ENCODE measurements at regions not wholly inside any gene's neighbourhood (a gene's known extent, or its start where the extent isn't known, plus 50 kb on each side); places are given as distances from the start of the nearest gene placed in this dataset.
"Not testable (repeated sequence)": the region's sequence is repeated elsewhere in the genome, so short reads cannot be mapped to it uniquely, and the experiment has no call there.

- Histone ChIP-seq H3K36me3 (replicated peaks; ENCODE audit: control insufficient read depth, insufficient read depth, low read length) (no peaks in the 10 kb centered on the region), H3K27me3 (ENCODE audit: control insufficient read depth, insufficient read depth, low read length) (no peaks in the 10 kb centered on the region), H3K4me3 (ENCODE audit: insufficient read depth, low read depth, low read length) (no peak overlapping the region)
- no peak for DNase-seq
These were observed 60.2 kb upstream of the LRRC4C start for GRCh38 chr11:41519696-41520095.

GRCh38 chr11:41522391-41522790 is 62.9 kb upstream of the LRRC4C start:
- no peak overlapping the region for H3K4me3 ChIP-seq (ENCODE audit: insufficient read depth, low read depth, low read length)
- no peaks in the 10 kb centered on the region for H3K27me3 ChIP-seq (ENCODE audit: control insufficient read depth, insufficient read depth, low read length)
- no peaks in the 10 kb centered on the region for H3K36me3 ChIP-seq (replicated peaks; ENCODE audit: control insufficient read depth, insufficient read depth, low read length)
- no peak for DNase-seq

- Histone ChIP-seq H3K27me3 (ENCODE audit: control insufficient read depth, insufficient read depth, low read length) (no peaks in the 10 kb centered on the region), H3K4me3 (ENCODE audit: insufficient read depth, low read depth, low read length) (no peak overlapping the region), H3K36me3 (replicated peaks; ENCODE audit: control insufficient read depth, insufficient read depth, low read length) (no peaks in the 10 kb centered on the region)
- peak; percentile 9 for DNase-seq
These were observed 63.6 kb upstream of the LRRC4C start for GRCh38 chr11:41522899-41523672.

- no peak for DNase-seq
- Histone ChIP-seq H3K27me3 (ENCODE audit: control insufficient read depth, insufficient read depth, low read length) (no peaks in the 10 kb centered on the region), H3K4me3 (ENCODE audit: insufficient read depth, low read depth, low read length) (no peak overlapping the region), H3K36me3 (replicated peaks; ENCODE audit: control insufficient read depth, insufficient read depth, low read length) (no peaks in the 10 kb centered on the region)
These were observed 68.1 kb upstream of the LRRC4C start for GRCh38 chr11:41527530-41527929.

GRCh38 chr11:41532413-41532812 is 73.0 kb upstream of the LRRC4C start:
- DNase-seq: no peak
- H3K36me3 ChIP-seq (replicated peaks; ENCODE audit: control insufficient read depth, insufficient read depth, low read length): no peaks in the 10 kb centered on the region
- no peaks in the 10 kb centered on the region for H3K27me3 ChIP-seq (ENCODE audit: control insufficient read depth, insufficient read depth, low read length)
- no peak overlapping the region for H3K4me3 ChIP-seq (ENCODE audit: insufficient read depth, low read depth, low read length)

GRCh38 chr11:41533761-41534160 is 74.3 kb upstream of the LRRC4C start:
- Histone ChIP-seq H3K4me3 (ENCODE audit: insufficient read depth, low read depth, low read length) (no peak overlapping the region), H3K27me3 (ENCODE audit: control insufficient read depth, insufficient read depth, low read length) (no peaks in the 10 kb centered on the region), H3K36me3 (replicated peaks; ENCODE audit: control insufficient read depth, insufficient read depth, low read length) (no peaks in the 10 kb centered on the region)
- DNase-seq: no peak

GRCh38 chr11:41534391-41534790 is 74.9 kb upstream of the LRRC4C start:
- Histone ChIP-seq H3K4me3 (ENCODE audit: insufficient read depth, low read depth, low read length) (no peak overlapping the region), H3K36me3 (replicated peaks; ENCODE audit: control insufficient read depth, insufficient read depth, low read length) (no peaks in the 10 kb centered on the region), H3K27me3 (ENCODE audit: control insufficient read depth, insufficient read depth, low read length) (no peaks in the 10 kb centered on the region)
- DNase-seq: no peak

GRCh38 chr11:41534861-41535260 is 75.4 kb upstream of the LRRC4C start:
- no peaks in the 10 kb centered on the region for H3K27me3 ChIP-seq (ENCODE audit: control insufficient read depth, insufficient read depth, low read length)
- no peaks in the 10 kb centered on the region for H3K36me3 ChIP-seq (replicated peaks; ENCODE audit: control insufficient read depth, insufficient read depth, low read length)
- DNase-seq: no peak
- no peak overlapping the region for H3K4me3 ChIP-seq (ENCODE audit: insufficient read depth, low read depth, low read length)

- no peaks in the 10 kb centered on the region for H3K27me3 ChIP-seq (ENCODE audit: control insufficient read depth, insufficient read depth, low read length)
- no peaks in the 10 kb centered on the region for H3K36me3 ChIP-seq (replicated peaks; ENCODE audit: control insufficient read depth, insufficient read depth, low read length)
- H3K4me3 ChIP-seq (ENCODE audit: insufficient read depth, low read depth, low read length): no peak overlapping the region
- DNase-seq: no peak
These were observed 76.6 kb upstream of the LRRC4C start for GRCh38 chr11:41536021-41536568.

- not testable (repeated sequence) for H3K4me3 ChIP-seq (ENCODE audit: insufficient read depth, low read depth, low read length); DNase-seq; H3K36me3 ChIP-seq (replicated peaks; ENCODE audit: control insufficient read depth, insufficient read depth, low read length); H3K27me3 ChIP-seq (ENCODE audit: control insufficient read depth, insufficient read depth, low read length)
These were observed 85.5 kb upstream of the LRRC4C start for GRCh38 chr11:41544902-41545301.

GRCh38 chr11:41578421-41579051 is 119.1 kb upstream of the LRRC4C start:
- H3K4me3 ChIP-seq (ENCODE audit: insufficient read depth, low read depth, low read length): no peak overlapping the region
- no peaks in the 10 kb centered on the region for H3K36me3 ChIP-seq (replicated peaks; ENCODE audit: control insufficient read depth, insufficient read depth, low read length)
- no peaks in the 10 kb centered on the region for H3K27me3 ChIP-seq (ENCODE audit: control insufficient read depth, insufficient read depth, low read length)
- DNase-seq: no peak

- Histone ChIP-seq H3K27me3 (ENCODE audit: control insufficient read depth, insufficient read depth, low read length) (no peaks in the 10 kb centered on the region), H3K4me3 (ENCODE audit: insufficient read depth, low read depth, low read length) (no peak overlapping the region), H3K36me3 (replicated peaks; ENCODE audit: control insufficient read depth, insufficient read depth, low read length) (no peaks in the 10 kb centered on the region)
- DNase-seq: no peak
These were observed 120.1 kb upstream of the LRRC4C start for GRCh38 chr11:41579546-41579945.

GRCh38 chr11:41609511-41609910 is 150.1 kb upstream of the LRRC4C start:
- Histone ChIP-seq H3K36me3 (replicated peaks; ENCODE audit: control insufficient read depth, insufficient read depth, low read length) (no peaks in the 10 kb centered on the region), H3K4me3 (ENCODE audit: insufficient read depth, low read depth, low read length) (no peak overlapping the region), H3K27me3 (ENCODE audit: control insufficient read depth, insufficient read depth, low read length) (no peaks in the 10 kb centered on the region)
- no peak for DNase-seq

- Histone ChIP-seq H3K27me3 (ENCODE audit: control insufficient read depth, insufficient read depth, low read length) (no peaks in the 10 kb centered on the region), H3K36me3 (replicated peaks; ENCODE audit: control insufficient read depth, insufficient read depth, low read length) (no peaks in the 10 kb centered on the region), H3K4me3 (ENCODE audit: insufficient read depth, low read depth, low read length) (no peak overlapping the region)
- DNase-seq: peak; percentile 13
These were observed 153.0 kb upstream of the LRRC4C start for GRCh38 chr11:41612415-41612814.

GRCh38 chr11:41613326-41613725 is 153.9 kb upstream of the LRRC4C start:
- no peak for DNase-seq
- Histone ChIP-seq H3K27me3 (ENCODE audit: control insufficient read depth, insufficient read depth, low read length) (no peaks in the 10 kb centered on the region), H3K4me3 (ENCODE audit: insufficient read depth, low read depth, low read length) (no peak overlapping the region), H3K36me3 (replicated peaks; ENCODE audit: control insufficient read depth, insufficient read depth, low read length) (no peaks in the 10 kb centered on the region)

All from H7 (cell line).